Peyer's patch (tissue), 4 donors: ENCODE measurements at regions not wholly inside any gene's neighbourhood (a gene's known extent, or its start where the extent isn't known, plus 50 kb on each side); places are given as distances from the start of the nearest gene placed in this dataset.

Experiments used
- DNase-seq, 3 donors: peaks; one replicate each; pipeline ENCODE4 v3.0.0-alpha.2; 2017 to 2019
- H3K27ac ChIP-seq, 4 donors: fragments of 200-600 bp; sonication (generic); one replicate each; pipeline ENCODE4 v1.5.1; 2016 to 2019
- H3K27me3 ChIP-seq, 2 donors: fragments of 200-600 bp; sonication (generic); one replicate each; pipeline ENCODE4 v1.5.1; 2019
- H3K36me3 ChIP-seq, 3 donors: fragments of 200-600 bp; sonication (generic); one replicate each; pipeline ENCODE4 v1.5.1; 2016 to 2019
- H3K4me1 ChIP-seq, 4 donors: fragments of 200-600 bp; sonication (generic); one replicate each; pipeline ENCODE4 v1.5.1; 2016 to 2019
- H3K4me3 ChIP-seq, 4 donors: fragments of 200-600 bp; sonication (generic); 1 replicate in 3 of 4; 2 replicates in 1 of 4; pipeline ENCODE4 v1.5.1; 2016 to 2019; ENCODE audit warnings: mild to moderate bottlenecking in 1 of 4
- H3K9me3 ChIP-seq, 4 donors: fragments of 200-600 bp; sonication (generic); one replicate each; pipeline ENCODE4 v1.5.1; 2016 to 2019; ENCODE audit warnings: mild to moderate bottlenecking in 1 of 4
- CTCF ChIP-seq, 6 experiments: fragments of 450-650 bp in 4 of 6; fragments of 200-600 bp in 2 of 6; sonication (generic) in 1 of 6; IDR thresholded peaks; one replicate each; pipeline ENCODE4 v1.5.1; 2017 to 2019; ENCODE audit warnings: antibody characterized with exemption in 6 of 6, mild to moderate bottlenecking in 3 of 6, moderate library complexity in 1 of 6
- POLR2A ChIP-seq, 2 donors: fragments of 450-650 bp; IDR thresholded peaks; one replicate each; pipeline ENCODE4 v1.5.1; 2017; ENCODE audit warnings: antibody characterized with exemption in 2 of 2, mild to moderate bottlenecking in 2 of 2, moderate library complexity in 2 of 2

GRCh38 chr14:98137131-98138025 lies 1134.6 kb downstream of the BCL11B start:
- H3K27ac ChIP-seq = peak overlapping the region in 1 of 4 donors; percentile 6
- no peaks in the 10 kb centered on the region for H3K27me3 ChIP-seq
- no peaks in the 10 kb centered on the region for H3K36me3 ChIP-seq
- TF ChIP-seq POLR2A (IDR thresholded peaks at IDR 0.05) (no peak), CTCF (IDR thresholded peaks at IDR 0.05) (no peak)
- H3K4me3 ChIP-seq = no peak overlapping the region
- DNase-seq = no peak
- H3K9me3 ChIP-seq = no peaks in the 10 kb centered on the region
- no peaks in the 10 kb centered on the region for H3K4me1 ChIP-seq

- Histone ChIP-seq H3K27ac (peak overlapping the region in 2 of 4 donors; percentile 25 to 56), H3K9me3 (no peaks in the 10 kb centered on the region), H3K36me3 (no peaks in the 10 kb centered on the region), H3K4me3 (no peak overlapping the region), H3K4me1 (no peaks in the 10 kb centered on the region), H3K27me3 (no peaks in the 10 kb centered on the region)
- TF ChIP-seq CTCF (IDR thresholded peaks at IDR 0.05) (peak; percentile 10 to 58 (median 50)), POLR2A (IDR thresholded peaks at IDR 0.05) (no peak)
- DNase-seq = peak in 2 of 3 donors; percentile 35 to 57
Measured at GRCh38 chr14:98138666-98139065, 1133.3 kb downstream of the BCL11B start.

- H3K4me3 ChIP-seq = no peak overlapping the region
- no peaks in the 10 kb centered on the region for H3K36me3 ChIP-seq
- peak overlapping the region in 2 of 4 donors; percentile 19 to 39 for H3K27ac ChIP-seq
- DNase-seq = no peak
- no peak for TF ChIP-seq POLR2A (IDR thresholded peaks at IDR 0.05)
- TF ChIP-seq CTCF (IDR thresholded peaks at IDR 0.05) = no peak
- no peaks in the 10 kb centered on the region for H3K27me3 ChIP-seq
- H3K9me3 ChIP-seq = no peaks in the 10 kb centered on the region
- no peaks in the 10 kb centered on the region for H3K4me1 ChIP-seq
Measured at GRCh38 chr14:98140862-98141530, 1131.0 kb downstream of the BCL11B start.

DNA sequence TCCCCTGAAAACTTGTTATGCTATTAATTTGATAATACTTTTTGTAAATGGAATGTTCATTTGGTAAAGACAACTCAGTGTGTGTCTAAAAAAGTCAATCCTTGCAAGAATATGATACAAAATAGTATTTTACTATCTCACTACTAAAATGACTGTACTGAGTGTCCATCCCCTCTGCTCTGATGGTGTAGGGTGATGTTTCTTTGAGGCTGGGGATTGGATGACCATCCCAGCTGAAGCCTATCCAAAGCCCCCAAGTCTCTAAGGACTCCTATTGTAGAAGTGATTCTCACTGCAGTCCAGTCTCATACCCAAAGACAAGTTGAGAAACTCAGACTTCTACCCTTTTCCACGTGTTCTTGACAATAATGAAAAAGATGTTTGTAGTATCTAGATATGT lies 1128.4 kb downstream of the BCL11B start:
- Histone ChIP-seq H3K36me3 (no peaks in the 10 kb centered on the region), H3K4me1 (no peaks in the 10 kb centered on the region), H3K27ac (no peak overlapping the region), H3K9me3 (no peaks in the 10 kb centered on the region), H3K4me3 (no peak overlapping the region), H3K27me3 (no peaks in the 10 kb centered on the region)
- DNase-seq = no peak
- no peak for TF ChIP-seq CTCF (IDR thresholded peaks at IDR 0.05)
- TF ChIP-seq POLR2A (IDR thresholded peaks at IDR 0.05) = no peak

DNA sequence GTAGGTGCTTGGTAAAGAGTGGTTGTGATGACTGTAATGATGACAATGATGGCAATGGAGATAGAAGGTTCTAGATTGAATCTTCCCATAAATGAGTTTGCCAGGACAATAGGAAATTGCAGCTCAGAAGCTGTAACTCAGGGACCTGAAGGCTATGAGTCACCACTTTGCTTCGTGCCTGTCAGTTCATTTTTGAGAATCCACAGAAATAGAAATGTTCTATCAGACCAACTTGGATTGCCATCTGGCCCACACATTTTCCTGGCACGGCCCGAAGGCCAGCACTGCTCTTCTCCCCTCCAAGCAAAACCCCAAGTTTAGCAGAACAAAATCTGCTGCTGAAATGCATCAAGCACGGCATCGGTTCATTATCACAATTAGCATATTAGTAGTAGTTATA lies 1127.0 kb downstream of the BCL11B start:
- Histone ChIP-seq H3K9me3 (no peaks in the 10 kb centered on the region), H3K36me3 (no peaks in the 10 kb centered on the region), H3K4me1 (no peaks in the 10 kb centered on the region), H3K27ac (no peak overlapping the region), H3K27me3 (no peaks in the 10 kb centered on the region), H3K4me3 (no peak overlapping the region)
- TF ChIP-seq CTCF (IDR thresholded peaks at IDR 0.05) (no peak), POLR2A (IDR thresholded peaks at IDR 0.05) (no peak)
- no peak for DNase-seq
